Lower lobe of right lung (tissue), 2 donors: ENCODE measurements at regions not wholly inside any gene's neighbourhood (a gene's known extent, or its start where the extent isn't known, plus 50 kb on each side); places are given as distances from the start of the nearest gene placed in this dataset.

Experiments
- ATAC-seq, 2 donors: fragments of 200-7000 bp; cut with Tn5 transposase; one replicate each; pipeline ENCODE4 v1.9.1; 2020 to 2022; ENCODE audit warnings: mild to moderate bottlenecking in 2 of 2, moderate library complexity in 2 of 2
- DNase-seq: peaks from one replicate; pipeline ENCODE4 v3.0.0-alpha.2; 2020
- H3K27ac ChIP-seq: fragments of 200-600 bp; one replicate; pipeline ENCODE4 v1.8.0; 2022
- H3K27me3 ChIP-seq: fragments of 200-600 bp; one replicate; pipeline ENCODE4 v1.8.0; 2022; ENCODE audit warnings: low read depth
- H3K36me3 ChIP-seq: fragments of 200-600 bp; one replicate; pipeline ENCODE4 v1.8.0; 2022; ENCODE audit warnings: mild to moderate bottlenecking
- H3K4me1 ChIP-seq: fragments of 200-600 bp; one replicate; pipeline ENCODE4 v1.8.0; 2022
- H3K4me3 ChIP-seq: fragments of 200-600 bp; one replicate; pipeline ENCODE4 v1.8.0; 2022; ENCODE audit warnings: mild to moderate bottlenecking
- H3K9me3 ChIP-seq: fragments of 200-600 bp; one replicate; pipeline ENCODE4 v1.8.0; 2022
- intact Hi-C: fragments of 100-400 bp; cut with DNase I; formaldehyde crosslinking; loops from one replicate; pipeline ENCODE4 v1.11.0; 2022
- TF ChIP-seq, protein P1 (sequence below): fragments of 200-600 bp; IDR thresholded peaks from one replicate; pipeline ENCODE4 v1.8.0; 2022; ENCODE audit warnings: antibody characterized with exemption, mild to moderate bottlenecking
- donor health status: DM: no; HTN: yes; CAD: no; lungs with severe emphysema.

DNA sequence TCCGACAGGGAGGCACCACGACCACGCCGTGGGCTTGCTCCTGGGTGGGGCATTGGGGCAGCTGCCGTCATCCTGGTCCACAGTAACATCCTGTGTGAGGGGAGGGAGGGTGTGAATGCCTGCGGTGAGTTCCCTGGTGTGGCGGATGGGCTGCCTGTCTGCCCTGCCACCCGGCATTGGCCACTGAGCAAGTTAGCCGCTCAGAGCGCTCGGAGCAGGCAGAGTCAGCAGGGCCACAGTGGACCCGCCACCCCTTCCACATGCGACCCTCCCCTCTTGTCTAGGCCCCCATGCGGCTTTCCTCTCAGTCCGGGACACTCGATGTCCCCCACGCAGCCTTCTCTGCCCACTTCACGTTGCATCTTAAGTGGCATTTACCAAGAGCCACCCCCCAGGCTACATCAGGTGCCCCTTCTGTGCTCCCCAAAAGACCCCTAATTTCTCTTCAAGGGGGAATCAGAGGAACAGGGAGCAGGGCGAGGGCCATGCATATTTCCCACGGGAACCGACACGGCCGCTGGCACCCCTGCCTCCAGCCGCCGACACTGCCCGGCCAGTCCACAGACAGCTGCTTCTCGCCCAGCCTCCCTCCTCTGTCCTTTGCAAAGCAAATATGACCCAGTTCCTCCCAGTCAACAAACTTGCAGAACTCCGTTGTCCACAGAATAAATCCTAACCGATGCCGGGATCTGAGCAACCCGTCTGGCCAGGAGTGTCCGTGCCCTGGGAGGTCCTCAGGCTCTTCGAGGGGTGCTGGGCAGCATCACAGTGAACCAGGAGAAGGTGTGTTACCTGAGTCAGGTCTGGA is 1482.1 kb downstream of the TBC1D22A start:
- no peak overlapping the region for H3K4me3 ChIP-seq
- DNase-seq: no peak
- TF ChIP-seq, protein P1, sequence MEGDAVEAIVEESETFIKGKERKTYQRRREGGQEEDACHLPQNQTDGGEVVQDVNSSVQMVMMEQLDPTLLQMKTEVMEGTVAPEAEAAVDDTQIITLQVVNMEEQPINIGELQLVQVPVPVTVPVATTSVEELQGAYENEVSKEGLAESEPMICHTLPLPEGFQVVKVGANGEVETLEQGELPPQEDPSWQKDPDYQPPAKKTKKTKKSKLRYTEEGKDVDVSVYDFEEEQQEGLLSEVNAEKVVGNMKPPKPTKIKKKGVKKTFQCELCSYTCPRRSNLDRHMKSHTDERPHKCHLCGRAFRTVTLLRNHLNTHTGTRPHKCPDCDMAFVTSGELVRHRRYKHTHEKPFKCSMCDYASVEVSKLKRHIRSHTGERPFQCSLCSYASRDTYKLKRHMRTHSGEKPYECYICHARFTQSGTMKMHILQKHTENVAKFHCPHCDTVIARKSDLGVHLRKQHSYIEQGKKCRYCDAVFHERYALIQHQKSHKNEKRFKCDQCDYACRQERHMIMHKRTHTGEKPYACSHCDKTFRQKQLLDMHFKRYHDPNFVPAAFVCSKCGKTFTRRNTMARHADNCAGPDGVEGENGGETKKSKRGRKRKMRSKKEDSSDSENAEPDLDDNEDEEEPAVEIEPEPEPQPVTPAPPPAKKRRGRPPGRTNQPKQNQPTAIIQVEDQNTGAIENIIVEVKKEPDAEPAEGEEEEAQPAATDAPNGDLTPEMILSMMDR: no peak
- no peaks in the 10 kb centered on the region for H3K9me3 ChIP-seq
- H3K27ac ChIP-seq: no peak overlapping the region
- intact Hi-C loops: no loop called here
- no peaks in the 10 kb centered on the region for H3K36me3 ChIP-seq
- no peaks in the 10 kb centered on the region for H3K27me3 ChIP-seq
- no peak for ATAC-seq
- no peaks in the 10 kb centered on the region for H3K4me1 ChIP-seq

DNA sequence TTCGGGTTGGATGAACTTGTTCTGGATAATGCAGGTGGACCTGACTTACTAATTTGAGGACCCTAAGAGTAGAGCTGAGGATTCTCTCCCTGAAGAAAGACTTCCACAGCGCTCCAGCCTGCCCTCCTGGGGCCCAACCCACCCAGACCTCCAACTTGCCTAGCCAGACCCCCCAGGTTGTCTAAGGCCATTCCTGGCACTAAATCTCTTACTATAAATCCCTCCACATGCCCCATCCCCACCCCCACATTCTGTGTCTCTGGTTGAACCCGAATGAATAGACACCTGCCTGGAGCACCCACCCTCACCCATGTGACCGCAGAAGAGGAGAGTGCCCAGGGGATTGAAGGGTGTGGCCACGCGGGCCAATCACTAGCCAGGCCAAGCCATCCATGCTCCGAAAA is 1480.0 kb downstream of the TBC1D22A start:
- H3K4me1 ChIP-seq: no peaks in the 10 kb centered on the region
- H3K27ac ChIP-seq: no peak overlapping the region
- H3K36me3 ChIP-seq: no peaks in the 10 kb centered on the region
- DNase-seq (no peak), ATAC-seq (no peak)
- intact Hi-C loops: no loop called here
- no peak overlapping the region for H3K4me3 ChIP-seq
- no peaks in the 10 kb centered on the region for H3K9me3 ChIP-seq
- TF ChIP-seq, protein P1: no peak
- H3K27me3 ChIP-seq: no peaks in the 10 kb centered on the region

DNA sequence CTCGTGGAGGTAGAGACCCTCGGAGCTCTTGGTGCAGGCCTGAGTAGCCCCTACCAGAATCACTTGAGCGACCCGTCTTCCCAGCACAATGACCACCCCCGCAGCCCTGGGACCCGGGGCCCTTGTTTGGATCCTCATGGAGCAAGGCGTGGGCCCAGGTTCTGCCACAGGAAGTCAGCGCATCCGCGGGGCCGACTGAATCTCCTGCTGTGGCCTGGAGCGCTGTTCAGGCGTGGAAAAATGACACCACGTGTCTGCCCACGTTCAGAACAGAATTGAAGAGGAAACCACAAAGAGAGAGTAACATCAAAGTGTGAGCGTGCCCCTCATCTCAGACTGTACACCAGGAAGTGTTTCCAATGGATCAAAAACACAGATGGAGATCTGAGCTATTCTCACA is 1479.2 kb downstream of the TBC1D22A start:
- DNase-seq: no peak

DNA sequence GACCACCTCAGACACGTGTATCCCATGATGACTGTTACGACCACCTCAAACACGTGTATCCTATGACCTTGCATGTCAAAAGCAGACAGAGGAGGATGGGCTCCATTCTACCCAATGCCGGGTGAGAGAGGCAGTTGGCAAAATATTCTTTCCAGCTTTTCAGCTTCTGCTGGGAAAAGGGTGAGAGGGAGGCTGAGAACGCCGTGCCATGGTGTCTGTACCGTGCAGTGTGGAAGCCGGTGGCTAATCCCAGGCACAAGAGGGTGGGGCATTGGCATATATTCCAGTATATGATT is 1478.4 kb downstream of the TBC1D22A start:
- Histone ChIP-seq H3K27me3 (no peaks in the 10 kb centered on the region), H3K27ac (no peak overlapping the region), H3K36me3 (no peaks in the 10 kb centered on the region), H3K9me3 (no peaks in the 10 kb centered on the region), H3K4me3 (no peak overlapping the region), H3K4me1 (no peaks in the 10 kb centered on the region)
- intact Hi-C loops: no loop called here
- DNase-seq (no peak), ATAC-seq (no peak)
- TF ChIP-seq, protein P1: no peak

More for the DNA sequence above, 1479.2 kb downstream of the TBC1D22A start:
- ATAC-seq: no peak
- Histone ChIP-seq H3K27me3 (no peaks in the 10 kb centered on the region), H3K27ac (no peak overlapping the region), H3K4me3 (no peak overlapping the region), H3K9me3 (no peaks in the 10 kb centered on the region), H3K36me3 (no peaks in the 10 kb centered on the region), H3K4me1 (no peaks in the 10 kb centered on the region)
- intact Hi-C loops: no loop called here
- TF ChIP-seq, protein P1: no peak

DNA sequence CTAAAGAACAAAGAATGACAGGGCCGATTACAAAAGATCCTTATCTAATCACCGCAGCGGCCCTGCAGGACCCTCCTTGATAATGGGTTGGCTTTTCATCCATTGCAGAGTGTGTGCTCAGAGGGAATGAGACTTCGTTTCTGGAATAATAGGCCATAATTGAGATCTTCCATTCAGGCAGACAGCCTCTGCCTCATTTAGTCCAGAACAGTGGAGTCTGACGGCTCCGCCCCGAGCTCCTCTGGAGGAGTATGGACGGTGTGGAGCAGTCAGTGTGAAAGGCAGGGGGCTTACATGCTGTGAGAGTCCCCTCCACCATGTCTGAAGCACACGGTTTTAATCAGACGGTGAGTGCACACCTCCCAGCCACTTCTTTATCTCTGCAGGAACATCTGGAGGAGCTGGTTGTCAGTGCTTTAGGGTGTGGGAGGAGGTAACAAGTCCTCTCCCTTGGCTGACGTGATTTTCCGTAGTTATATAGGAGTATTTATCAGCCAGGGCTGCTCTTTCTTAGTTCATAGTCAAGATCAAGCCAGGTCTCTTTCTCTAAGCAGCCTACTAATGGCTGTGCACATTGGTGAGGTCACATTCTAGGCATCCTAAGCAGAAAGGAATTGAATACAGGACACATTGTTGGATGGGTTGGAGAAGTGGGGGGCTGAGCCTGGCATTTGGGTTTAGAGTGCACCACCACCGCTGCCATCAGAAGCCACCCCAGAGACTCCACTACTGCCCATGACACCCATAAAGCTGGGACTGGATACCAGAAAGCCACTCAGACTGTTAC is 1477.9 kb downstream of the TBC1D22A start:
- DNase-seq: no peak
- Histone ChIP-seq H3K9me3 (no peaks in the 10 kb centered on the region), H3K27ac (no peak overlapping the region), H3K27me3 (no peaks in the 10 kb centered on the region), H3K36me3 (no peaks in the 10 kb centered on the region), H3K4me3 (no peak overlapping the region), H3K4me1 (no peaks in the 10 kb centered on the region)
- TF ChIP-seq, protein P1: no peak
- no peak for ATAC-seq
- intact Hi-C loops: no loop called here
